Fibroblast of skin of right quadriceps (primary cell): ENCODE measurements at regions not wholly inside any gene's neighbourhood (a gene's known extent, or its start where the extent isn't known, plus 50 kb on each side); places are given as distances from the start of the nearest gene placed in this dataset.
A peak's percentile ranks its signal among the peaks of the same experiment; 100 is the strongest.
"Not testable (repeated sequence)": the region's sequence is repeated elsewhere in the genome, so short reads cannot be mapped to it uniquely, and the experiment has no call there.

Experiments
- DNase-seq: peaks from one replicate; pipeline ENCODE4 v3.0.0-alpha.2; 2013

DNA sequence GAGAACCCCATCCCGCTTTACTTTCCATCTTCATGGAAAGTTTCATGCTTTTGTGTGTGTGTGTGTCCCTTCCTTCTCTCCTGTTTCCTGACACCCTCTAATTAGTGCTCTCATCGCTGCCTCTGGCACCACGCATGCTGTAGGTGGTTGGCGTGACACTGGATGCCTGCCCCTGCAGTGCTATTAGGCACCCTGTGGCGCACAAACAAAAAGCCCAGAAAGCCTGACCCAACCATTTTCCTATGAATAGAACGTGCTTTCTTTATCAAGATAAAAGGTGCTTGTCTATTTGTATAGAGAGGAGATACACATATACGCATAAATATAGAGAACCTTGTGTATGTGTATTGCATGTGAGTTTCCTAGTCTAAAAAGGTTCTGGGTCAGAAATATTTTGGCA is 120.8 kb upstream of the CDCA7L start:
- no peak for DNase-seq

DNA sequence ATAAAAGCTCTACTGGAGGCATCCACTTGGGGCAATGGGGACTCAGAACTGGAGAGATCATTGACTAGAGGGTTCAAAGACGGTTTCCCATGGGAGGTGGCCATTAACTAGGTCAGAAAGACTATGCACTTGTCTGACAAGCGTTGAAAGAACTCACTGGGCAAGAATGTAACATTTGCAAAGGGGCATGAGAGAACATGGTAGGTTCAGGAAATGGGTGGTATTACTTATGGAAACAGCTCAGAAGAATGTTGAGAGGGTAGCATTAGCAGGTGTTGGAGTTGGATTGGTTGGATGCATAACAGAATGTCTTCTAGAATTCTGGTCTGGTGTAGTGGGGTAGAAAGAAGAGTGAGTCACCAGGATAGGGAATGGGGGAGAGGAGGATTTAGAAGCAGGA is 119.1 kb upstream of the CDCA7L start:
- no peak for DNase-seq

GRCh38 chr7:22061775-22062174 is 116.1 kb upstream of the CDCA7L start:
- peak; percentile 17 for DNase-seq

- DNase-seq: no peak
Measured at GRCh38 chr7:22060863-22061262, 115.2 kb upstream of the CDCA7L start.

DNA sequence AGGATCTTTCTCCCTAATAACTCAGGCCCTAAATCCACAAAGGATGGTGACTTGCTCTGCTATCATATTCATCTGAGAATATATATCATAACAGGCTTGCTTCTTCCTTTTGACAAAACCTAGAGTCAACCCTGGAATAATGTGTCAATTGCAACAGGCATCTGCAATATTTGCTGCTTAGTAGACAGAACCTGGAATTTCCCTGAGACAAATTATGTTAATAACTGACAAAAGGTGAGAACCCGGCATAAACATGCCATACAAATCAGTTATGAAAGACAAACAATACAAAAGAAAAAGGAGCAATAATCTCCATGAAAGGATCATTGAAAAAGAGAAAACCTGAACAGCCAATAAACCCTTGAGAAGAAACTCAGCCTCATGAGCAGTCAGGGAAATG is 114.5 kb upstream of the CDCA7L start:
- DNase-seq: no peak

- no peak for DNase-seq
Measured at GRCh38 chr7:22055226-22055625, 109.5 kb upstream of the CDCA7L start.

DNA sequence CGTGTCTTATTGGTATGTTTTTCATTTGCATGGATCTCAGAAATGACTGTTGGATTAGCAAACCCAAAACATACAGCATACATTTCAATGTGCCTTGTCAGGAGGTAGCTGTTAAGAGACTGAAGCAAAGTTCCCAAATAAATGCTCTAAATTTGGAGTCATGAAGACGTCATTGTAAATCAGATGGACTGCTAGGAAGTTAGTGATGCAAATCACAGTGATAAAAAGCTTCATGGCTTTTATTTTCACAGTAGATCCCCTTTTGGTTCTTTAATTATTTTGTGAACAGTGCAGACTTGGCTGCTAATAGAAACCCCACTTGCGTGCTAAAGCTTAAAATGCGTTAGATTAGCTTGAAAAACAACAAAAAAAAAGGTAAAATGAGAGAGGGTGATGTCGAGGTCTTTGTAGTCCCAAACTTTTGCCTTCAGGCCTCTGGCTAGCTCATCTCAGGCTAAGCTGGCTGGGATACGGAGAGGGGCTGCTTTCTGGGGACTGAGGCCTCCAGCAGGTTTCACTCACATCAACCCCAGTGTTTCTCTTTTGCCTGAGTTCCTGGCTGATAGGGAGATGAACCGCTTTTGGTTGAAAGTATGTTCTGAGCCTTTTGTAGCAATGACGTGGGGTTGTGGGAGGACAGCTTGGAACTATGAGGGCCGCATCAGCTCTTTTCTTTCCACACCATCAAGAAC is 107.1 kb upstream of the CDCA7L start:
- no peak for DNase-seq

- no peak for DNase-seq
Measured at GRCh38 chr7:22051886-22052673, 106.4 kb upstream of the CDCA7L start.

DNA sequence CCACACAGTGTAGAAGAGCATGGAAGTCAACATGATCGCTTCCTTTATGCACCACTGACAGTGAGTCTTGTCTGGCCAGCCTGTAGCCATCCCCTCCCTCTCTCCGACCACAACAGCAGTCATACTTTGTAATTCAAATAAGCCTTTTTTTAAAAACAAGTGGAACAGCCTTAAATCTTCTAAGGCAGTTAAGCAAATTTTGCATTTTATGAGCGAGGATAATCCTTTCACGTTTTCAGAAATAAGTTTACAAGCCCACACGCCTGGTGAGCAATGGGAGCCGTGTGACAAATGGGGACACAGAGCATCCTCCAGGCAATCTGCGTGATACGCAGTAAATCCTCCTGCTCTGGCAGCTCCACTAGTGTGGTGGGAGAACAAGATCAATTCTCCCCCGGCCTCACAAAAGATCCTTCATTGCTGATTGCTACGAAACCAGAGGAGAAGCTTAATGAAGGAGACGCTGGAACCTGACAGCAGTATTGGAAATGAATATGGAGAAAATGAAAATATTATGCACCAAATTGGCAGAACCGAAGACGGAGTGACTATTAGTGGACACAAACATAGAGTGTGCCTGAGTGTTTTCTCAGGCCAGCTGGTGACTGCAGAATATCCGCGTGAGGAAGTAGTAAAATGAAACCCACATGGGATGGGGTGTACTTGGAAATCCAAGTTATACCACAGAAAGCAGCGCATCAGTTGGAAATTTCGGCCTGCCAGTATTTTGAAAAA is 104.2 kb upstream of the CDCA7L start:
- DNase-seq: no peak

DNA sequence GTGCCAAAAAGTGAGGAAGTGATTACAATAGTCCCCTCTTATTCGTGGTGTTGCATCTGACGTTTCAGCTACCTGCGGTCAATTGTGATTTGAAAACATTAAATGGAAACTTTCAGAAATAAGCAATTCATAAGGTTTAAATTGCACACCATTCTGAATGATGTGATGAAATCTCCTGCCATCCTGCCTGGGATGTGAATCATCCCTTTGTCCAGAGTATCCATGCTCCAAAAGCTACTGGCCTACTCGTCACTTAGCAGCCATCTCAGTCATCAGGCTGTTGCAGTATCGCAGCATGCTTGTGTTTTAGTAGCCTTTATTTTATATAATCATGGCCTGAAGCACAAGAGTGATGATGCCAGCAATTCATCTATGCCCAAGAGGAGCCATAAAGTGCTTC is 97.7 kb upstream of the CDCA7L start:
- no peak for DNase-seq

- no peak for DNase-seq
Measured at GRCh38 chr7:22040923-22041595, 95.4 kb upstream of the CDCA7L start.

- DNase-seq: no peak
Measured at GRCh38 chr7:22039670-22040069, 94.0 kb upstream of the CDCA7L start.

- not testable (repeated sequence) for DNase-seq
Measured at GRCh38 chr7:22032356-22032755, 86.7 kb upstream of the CDCA7L start.

DNA sequence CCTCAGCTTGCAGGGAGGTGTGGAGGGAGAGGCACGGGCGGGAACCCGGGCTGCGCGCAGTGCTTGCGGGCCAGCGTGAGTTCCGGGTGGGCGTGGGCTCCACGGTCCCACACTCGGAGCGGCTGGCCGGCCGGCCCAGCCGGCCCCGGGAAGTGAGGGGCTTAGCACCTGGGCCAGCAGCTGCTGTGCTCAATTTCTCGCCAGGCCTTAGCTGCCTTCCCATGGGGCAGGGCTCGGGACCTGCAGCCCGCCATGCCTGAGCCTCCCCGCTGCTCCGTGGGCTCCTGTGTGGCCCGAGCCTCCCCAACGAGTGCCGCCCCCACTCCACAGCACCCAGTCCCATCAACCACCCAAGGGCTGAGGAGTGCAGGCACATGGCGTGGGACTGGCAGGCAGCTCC is 83.0 kb upstream of the CDCA7L start:
- not testable (repeated sequence) for DNase-seq

- no peak for DNase-seq
Measured at GRCh38 chr7:22027475-22027874, 81.8 kb upstream of the CDCA7L start.

DNA sequence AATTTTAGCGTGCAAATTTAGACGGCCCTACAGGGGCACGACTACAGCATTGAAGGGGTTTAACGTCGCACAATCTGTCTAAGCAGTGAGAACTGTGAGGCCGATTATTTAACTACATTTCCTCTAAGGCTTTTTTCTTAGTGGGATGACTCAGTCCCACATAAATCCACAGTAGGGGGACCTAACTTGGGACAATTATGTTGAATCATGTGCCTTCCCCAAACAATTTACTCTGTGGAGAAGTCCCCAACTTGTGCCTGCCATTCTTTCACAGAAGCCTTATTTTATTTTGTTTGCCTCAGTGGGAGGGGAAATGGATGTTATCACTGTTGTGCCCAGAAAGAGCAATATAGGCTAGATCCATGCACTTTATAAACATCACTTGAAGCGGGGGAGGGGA is 80.3 kb upstream of the CDCA7L start:
- no peak for DNase-seq

- DNase-seq: no peak
Measured at GRCh38 chr7:22025075-22025474, 79.4 kb upstream of the CDCA7L start.

GRCh38 chr7:22019931-22020330 is 74.2 kb upstream of the CDCA7L start:
- DNase-seq: no peak

DNA sequence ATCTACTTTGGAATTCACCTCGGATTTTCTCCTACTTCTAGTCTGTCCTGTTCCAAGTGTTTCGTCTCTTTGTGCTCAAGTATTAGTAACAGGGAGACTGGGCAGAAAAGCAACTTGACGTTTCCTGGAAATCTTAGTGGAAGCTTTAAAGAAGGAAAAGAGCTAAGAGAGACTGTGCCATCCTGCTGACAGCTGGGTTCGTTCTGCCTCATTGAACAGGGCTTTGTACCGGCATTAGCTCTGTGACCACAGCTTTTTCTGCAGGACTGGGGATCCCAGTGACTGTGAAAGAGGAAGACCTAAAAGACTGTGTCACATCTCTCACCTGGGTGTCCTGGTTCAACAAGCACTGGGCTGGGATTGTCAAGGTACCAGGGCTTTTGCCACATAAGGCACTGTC is 70.8 kb upstream of the CDCA7L start:
- no peak for DNase-seq

GRCh38 chr7:22013711-22014110 is 68.0 kb upstream of the CDCA7L start:
- no peak for DNase-seq

DNA sequence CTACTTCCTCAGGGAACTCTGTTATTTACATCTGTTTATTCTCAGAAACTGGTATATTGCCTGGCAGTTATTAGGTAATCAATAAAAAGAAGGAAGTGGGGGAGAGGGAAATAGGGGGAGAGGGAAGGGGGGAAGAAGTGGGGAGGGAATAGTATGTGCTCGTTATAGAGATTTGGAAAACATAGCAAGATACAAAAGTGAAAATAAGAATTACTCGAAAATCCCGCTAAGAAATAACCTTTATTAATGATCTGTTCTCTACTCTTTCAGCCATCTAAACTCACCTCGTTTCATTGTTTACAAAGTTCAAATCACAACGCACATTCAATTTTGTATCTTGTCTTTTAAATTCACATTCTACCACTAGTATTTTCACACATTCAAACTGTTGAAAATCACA is 63.0 kb upstream of the CDCA7L start:
- DNase-seq: no peak

DNA sequence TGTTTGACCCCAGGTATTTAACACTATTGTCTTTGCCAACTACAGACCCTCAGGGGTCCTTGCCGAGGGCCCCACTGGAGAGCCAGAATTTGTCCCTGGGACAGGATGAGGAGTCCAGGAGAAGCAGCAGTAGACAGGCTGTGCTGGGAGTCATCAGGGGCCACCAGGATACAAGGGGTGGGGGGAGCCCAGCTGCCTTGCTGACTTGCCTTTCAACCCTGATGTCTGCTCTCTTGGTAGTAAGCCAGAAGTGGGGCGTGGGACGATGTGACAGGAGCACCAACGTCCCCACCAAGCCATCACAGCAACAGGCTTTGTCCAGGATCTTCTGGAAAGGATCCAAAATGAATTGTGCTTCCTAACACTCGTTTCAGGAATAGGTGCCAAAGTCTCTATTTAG is 62.4 kb upstream of the CDCA7L start:
- no peak for DNase-seq

- no peak for DNase-seq
Measured at GRCh38 chr7:22005151-22005550, 59.5 kb upstream of the CDCA7L start.
